NCI-H345 treated with DMSO at 0.1 percent for 48 hours (cell line): ENCODE measurements at regions not wholly inside any gene's neighbourhood (a gene's known extent, or its start where the extent isn't known, plus 50 kb on each side); places are given as distances from the start of the nearest gene placed in this dataset.
"Not testable (repeated sequence)": the region's sequence is repeated elsewhere in the genome, so short reads cannot be mapped to it uniquely, and the experiment has no call there.

ENCODE experiments used
- DNase-seq: peaks from one replicate; lab custom pipeline; 2025; ENCODE audit not compliant: unreplicated experiment; lab: John Stamatoyannopoulos, UW

DNA sequence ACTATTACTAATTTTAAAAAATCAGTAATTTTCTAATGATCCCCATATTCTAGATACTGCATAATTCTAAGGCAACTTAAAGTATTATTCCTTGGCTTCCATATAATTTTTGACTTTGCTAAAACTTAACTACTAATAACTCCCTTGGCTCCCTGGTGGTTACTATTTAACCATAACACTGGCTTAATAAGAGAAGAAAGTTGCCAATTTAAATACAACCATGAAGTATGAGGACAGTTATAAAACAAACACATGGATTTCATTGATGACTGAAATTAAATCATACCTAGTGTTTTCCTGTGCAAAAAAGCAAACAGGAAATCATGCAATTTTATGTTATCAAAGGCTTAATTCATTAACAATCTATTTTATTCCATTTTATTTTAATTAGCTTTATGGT, 1073.9 kb downstream of the GRM8 start:
- no peak for DNase-seq

- DNase-seq: no peak
Observed at GRCh38 chr7:126177782-126178181, 1075.0 kb downstream of the GRM8 start.

DNA sequence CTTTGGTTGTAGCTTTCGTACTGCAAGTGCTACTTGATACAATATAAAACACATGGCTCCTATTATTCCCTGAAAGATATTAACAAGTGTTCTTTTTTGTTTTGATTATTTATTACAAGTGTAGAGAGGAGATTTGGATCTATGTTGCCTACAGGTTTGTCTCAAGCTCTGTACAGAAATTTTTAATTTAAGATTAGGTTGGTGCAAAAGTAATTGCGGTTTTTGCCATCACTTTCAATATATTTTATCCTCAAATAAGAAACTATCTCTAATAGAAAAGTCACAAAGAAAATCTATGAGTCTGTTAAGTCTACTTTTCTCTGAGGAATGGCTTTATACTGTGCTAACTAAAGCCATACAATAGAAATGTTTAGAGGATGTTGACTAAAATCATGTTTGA, 1086.1 kb downstream of the GRM8 start:
- DNase-seq: no peak

DNA sequence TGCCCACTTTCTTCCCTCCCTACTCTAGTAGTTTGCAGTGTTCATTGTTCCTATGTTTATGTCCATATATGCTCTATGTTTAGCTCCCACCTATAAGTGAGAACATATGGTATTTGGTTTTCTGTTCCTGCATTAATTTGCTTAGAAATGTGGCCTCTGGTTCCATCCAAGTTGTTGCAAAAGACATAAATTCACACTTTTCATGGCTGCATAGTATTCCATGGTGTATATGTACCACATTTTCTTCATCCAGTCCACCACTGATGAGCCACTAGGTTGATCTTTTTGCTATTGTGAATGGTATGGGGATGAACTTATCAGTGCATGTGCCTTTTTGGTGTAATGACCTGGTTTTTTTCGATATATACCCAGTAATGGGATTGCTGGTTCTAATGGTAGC, 1089.1 kb downstream of the GRM8 start:
- no peak for DNase-seq

DNA sequence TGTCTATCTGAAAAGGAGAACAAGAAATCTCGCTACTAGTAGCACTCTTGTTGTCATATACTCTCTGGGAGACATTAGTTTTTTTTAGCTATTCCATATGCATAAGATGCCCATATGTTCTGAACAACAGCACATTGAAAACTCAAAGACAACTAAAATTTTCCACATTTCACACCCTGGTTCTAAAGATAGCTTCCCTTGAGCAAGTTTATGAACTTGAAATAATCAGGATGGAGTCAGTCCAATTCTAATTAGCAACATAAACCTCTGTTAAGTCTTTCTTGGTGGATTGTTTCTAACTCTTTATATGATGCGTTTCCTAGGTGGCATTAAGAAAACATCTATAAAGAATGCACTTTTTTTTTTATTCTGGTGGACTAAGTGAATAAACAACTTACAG, 1095.3 kb downstream of the GRM8 start:
- no peak for DNase-seq

- DNase-seq: no peak
Observed at GRCh38 chr7:126150278-126150958, 1102.3 kb downstream of the GRM8 start.

GRCh38 chr7:126140858-126141466, 1111.8 kb downstream of the GRM8 start:
- DNase-seq: no peak

- no peak for DNase-seq
Observed at GRCh38 chr7:126119981-126120380, 1132.8 kb downstream of the GRM8 start.

DNA sequence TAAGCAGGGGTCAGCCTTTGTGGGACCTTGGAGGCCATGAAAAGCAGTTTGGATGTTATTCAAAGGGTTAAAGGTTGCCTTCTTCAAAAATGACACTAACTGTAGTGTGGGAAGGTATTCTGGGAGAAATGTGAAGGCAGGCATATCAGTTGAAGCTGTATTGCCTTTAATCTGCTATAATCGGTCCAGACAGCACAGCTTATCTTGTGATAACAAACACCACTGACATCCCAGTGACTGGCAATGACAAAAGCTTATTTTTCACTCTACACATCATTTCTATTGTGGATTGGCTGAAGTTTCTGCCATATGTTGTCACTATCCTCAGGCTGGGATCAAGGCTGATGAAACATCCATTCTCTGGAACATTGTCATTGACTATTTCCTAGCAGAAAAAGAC, 1149.2 kb downstream of the GRM8 start:
- no peak for DNase-seq

GRCh38 chr7:126083014-126083413, 1153.4 kb upstream of the POT1 start:
- DNase-seq: no peak

DNA sequence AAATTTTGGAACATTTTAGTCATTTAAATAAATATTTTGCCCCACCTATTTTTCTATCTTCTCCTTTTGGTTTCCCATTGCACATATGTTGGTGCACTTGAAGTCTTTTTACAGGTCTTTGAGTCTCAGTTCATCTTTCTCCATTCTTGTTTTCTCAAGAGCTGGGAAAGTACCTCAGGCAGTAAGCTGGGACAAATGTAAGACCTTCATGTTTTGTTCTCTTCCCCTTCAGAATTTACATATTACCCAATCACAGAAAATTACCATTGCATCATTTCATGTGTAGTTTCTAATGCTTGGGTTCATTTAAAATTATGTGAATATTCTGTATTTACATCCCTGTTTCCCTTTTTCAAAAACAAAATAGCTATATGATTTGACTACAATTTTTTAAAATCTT, 1150.0 kb upstream of the POT1 start:
- no peak for DNase-seq

DNA sequence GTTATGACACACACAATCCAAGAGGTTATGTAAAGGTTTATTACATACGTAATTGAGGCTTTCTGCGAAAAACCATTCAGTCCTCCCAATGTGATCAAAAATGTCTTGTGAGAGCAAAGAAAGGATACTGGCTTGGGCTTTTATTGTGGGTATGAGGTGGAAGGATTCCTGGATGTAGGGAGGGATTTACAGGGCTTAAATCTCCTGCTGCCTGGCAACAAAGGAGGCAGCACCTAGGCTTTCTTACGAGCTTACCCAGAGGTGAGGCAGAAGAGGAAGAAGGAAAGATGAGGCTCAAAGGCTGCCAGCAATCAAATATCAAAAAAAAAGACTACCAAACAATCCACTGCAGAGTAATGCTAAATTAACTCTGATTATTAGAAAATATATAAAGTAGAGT, 1149.5 kb upstream of the POT1 start:
- no peak for DNase-seq

- DNase-seq: no peak
Observed at GRCh38 chr7:126065766-126066165, 1136.1 kb upstream of the POT1 start.

GRCh38 chr7:126057979-126058378, 1128.4 kb upstream of the POT1 start:
- no peak for DNase-seq

- DNase-seq: not testable (repeated sequence)
Observed at GRCh38 chr7:126056613-126057012, 1127.0 kb upstream of the POT1 start.

DNA sequence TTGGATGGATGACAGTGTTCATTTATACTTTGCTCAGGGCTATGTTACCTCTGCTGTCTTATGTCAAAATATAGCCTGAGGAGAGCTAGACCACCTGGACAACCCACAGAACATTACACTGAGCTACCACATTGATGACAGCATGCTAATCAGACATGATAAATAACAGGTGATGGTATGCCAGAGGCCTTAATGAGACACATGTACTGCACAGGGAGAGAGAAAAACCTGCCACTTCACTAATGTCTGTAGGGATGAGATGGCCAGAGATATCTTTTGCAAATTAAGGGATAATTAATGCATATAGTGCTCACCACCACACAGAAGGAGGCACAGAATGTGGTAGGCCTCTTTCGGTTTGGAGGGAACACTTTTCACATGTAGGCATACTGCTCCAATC, 1122.6 kb upstream of the POT1 start:
- DNase-seq: no peak

DNA sequence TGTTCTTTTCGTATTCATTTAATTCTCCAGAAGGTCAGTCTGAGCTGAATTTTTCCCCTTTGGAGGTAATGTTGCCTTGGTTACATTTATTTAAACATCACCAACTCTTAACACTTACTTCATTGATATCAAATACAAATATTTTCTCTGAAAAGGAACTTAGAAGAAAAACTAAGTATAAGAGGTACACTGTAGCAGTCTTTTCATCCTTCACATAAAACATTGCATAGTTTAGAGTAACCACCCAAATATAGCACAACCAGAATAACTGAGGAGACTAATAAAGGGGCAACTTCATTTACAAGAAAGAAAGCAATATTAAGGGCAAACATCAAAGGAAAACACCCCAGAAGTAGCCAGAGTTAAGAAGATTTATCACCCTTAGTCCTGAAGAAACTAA, 1115.0 kb upstream of the POT1 start:
- DNase-seq: no peak

DNA sequence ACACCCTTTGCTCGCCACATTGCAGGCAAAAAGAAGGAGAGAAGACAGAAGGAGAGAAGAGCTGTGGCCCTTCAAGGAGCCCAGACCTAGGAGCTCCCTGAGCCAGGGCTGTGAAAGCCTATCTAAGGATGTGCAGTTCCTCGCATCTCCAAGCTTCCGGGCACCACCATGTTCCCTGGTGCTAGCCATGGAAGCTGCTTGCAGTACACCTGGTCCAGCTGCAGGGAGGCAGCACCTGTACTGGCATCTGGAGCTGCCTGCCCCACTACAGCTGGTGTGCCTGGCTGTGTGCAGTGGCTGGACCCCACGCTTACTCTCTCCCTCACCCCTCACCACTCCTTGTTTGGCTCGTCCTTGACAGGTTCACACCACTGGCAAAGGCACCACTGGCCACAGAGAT, 1111.8 kb upstream of the POT1 start:
- no peak for DNase-seq

DNA sequence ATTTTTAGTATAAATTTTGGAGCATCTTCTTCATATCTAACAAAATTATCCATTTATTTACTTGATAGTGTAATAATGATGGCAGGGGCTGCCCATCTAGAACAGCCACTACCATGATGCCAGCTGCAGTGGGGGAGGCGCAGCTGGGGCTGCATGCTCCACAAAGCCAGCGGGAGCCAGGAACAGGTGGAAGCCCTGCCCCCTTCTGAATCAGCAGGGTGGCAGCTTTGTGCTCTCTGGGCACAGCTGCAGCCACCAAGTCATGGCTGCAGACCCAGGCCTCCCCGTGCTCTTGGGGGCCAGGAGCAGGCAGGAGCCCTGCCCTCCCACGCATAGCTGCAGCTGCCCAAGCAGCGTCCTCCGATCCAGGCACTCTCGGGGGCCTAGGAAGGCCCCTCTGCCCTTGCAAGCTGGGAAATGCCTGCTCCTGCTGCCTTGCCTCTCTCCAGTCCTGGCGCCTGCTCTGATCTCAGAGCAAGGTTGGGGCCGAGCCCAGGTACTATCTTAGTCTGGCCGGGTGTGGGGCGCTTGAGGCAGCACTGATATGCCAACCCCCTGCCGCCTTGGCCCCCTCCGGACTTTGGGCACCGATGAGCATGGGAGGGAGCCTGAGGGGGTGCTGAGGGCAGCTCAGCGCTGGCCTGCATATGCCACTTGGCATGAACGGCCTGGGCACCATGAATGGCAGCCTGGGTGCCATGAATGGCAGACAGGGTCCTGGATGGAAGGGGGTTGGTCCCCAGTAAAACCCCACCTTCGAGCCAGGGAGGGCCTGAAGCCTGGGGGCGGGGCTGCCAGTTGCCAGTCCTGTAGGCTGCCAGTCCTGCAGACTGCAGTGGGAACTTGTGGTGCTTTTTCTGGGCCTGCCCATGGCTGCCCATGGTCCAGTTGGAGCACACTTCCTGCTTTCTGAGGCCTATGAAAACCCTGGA, 1110.8 kb upstream of the POT1 start:
- DNase-seq: no peak

- peak; percentile 57 for DNase-seq
Observed at GRCh38 chr7:126026421-126027088, 1096.9 kb upstream of the POT1 start.

DNA sequence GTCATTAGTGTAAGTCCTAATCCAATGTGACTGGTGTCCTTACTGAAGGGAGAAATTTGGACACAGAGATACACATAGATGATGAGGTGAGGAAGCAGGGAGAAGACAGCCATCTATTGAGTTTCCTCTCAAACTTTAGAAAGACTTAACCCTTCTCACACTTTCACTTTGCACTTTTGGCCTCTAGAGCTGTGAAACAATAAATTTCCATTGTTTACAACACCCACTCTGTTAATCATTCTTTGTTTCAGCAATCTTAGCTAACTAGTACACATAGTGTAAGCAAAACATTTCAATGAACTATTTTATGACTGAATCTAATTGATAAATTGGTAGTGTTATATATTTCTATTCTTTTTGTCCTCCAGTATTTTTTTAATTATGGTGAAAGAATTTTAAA, 1092.8 kb upstream of the POT1 start:
- DNase-seq: no peak
